K562 (cell line): ENCODE measurements at regions not wholly inside any gene's neighbourhood (a gene's known extent, or its start where the extent isn't known, plus 50 kb on each side); places are given as distances from the start of the nearest gene placed in this dataset.

ENCODE experiments used
- ATAC-seq: fragments of 200-7000 bp; cut with Tn5 transposase; 3 replicates; pipeline ENCODE4 v1.9.1; 2020; ENCODE audit warnings: moderate library complexity
- BruUV-seq: library from RNA; stranded (reverse); fragments of 400-500 nt; replicated peaks from 2 replicates; lab custom pipeline; 2021; lab: Mats Ljungman, UMichigan
- CTCF ChIA-PET: fragments of 300-600 bp; formaldehyde crosslinking; extraction: SDS; loops from one replicate; lab custom pipeline; 2021; ENCODE audit warnings: low intra/inter-chr PET ratio; lab: Yijun Ruan, JAX
- POLR2A ChIA-PET: fragments of 300-600, 350-650 bp; sonication (Branson Sonifier 250); formaldehyde crosslinking; extraction: SDS; loops from one replicate; lab custom pipeline; 2021; ENCODE audit warnings: antibody characterized with exemption, inconsistent platforms; lab: Yijun Ruan, JAX
- DNase-seq, 4 experiments: peaks; one replicate each; pipeline versions ENCODE4 v3.0.0 to v3.0.0-alpha.2; 2011 to 2018; ENCODE audit warnings: low spot score in 3 of 4, mixed read lengths in 3 of 4; ENCODE audit errors: extremely low read depth in 1 of 4
- FAIRE-seq: peaks from 2 replicates; lab custom pipeline; 2011; peaks lifted over from hg19 to GRCh38; lab: Jason Lieb, UNC
- H2AFZ ChIP-seq: 2 replicates; pipeline ENCODE4 v1.6.0; 2011; ENCODE audit warnings: low read depth, low read length, control low read depth, inconsistent platforms
- H3K27ac ChIP-seq: fragments of 200-600 bp; 3 replicates; pipeline ENCODE4 v1.8.0; 2011; ENCODE audit warnings: low read depth, mild to moderate bottlenecking, control low read depth, inconsistent platforms, low read length, moderate library complexity, mixed read lengths; ENCODE audit errors: extremely low read depth
- H3K27me3 ChIP-seq, 2 experiments: fragments of 300-600 bp in 1 of 2; 2 replicates in 1 of 2; 3 replicates in 1 of 2; pipeline versions ENCODE4 v1.6.0 to v1.8.0; 2011; ENCODE audit warnings: inconsistent platforms in 2 of 2, low read length in 2 of 2, mild to moderate bottlenecking in 1 of 2, mixed read lengths in 1 of 2, moderate library complexity in 1 of 2; ENCODE audit not compliant: control insufficient read depth in 2 of 2, insufficient read depth in 2 of 2
- H3K36me3 ChIP-seq: fragments of 300-600 bp; 3 replicates; pipeline ENCODE4 v1.8.0; 2011; ENCODE audit warnings: mild to moderate bottlenecking, low read length, inconsistent platforms; ENCODE audit not compliant: control insufficient read depth, insufficient read depth
- H3K4me1 ChIP-seq, 2 experiments: fragments of 200-600 bp in 1 of 2; replicated peaks in 1 of 2; 2 replicates in 1 of 2; 3 replicates in 1 of 2; pipeline versions ENCODE4 v1.5.1 to v1.8.0; 2011; ENCODE audit warnings: inconsistent platforms in 2 of 2, low read length in 2 of 2, mild to moderate bottlenecking in 1 of 2, mixed read lengths in 1 of 2, moderate library complexity in 1 of 2; ENCODE audit not compliant: control insufficient read depth in 2 of 2, insufficient read depth in 2 of 2
- H3K4me2 ChIP-seq: 2 replicates; pipeline ENCODE4 v1.6.1; 2011; ENCODE audit warnings: low read length, control low read depth, inconsistent platforms, mixed read lengths; ENCODE audit not compliant: insufficient read depth
- H3K4me3 ChIP-seq: fragments of 200-600 bp; sonication (generic), shearing (Covaris generic); 2 replicates; pipeline ENCODE4 v1.5.1; 2016; ENCODE audit warnings: control low read depth, inconsistent platforms
- H3K79me2 ChIP-seq: fragments of 200-600 bp; 3 replicates; pipeline ENCODE4 v1.8.0; 2011; ENCODE audit warnings: low read length, inconsistent platforms; ENCODE audit not compliant: control insufficient read depth, insufficient read depth
- H3K9ac ChIP-seq, 2 experiments: 2 replicates each; pipeline versions ENCODE4 v1.6.0 to v1.6.1; 2011; ENCODE audit warnings: low read depth in 2 of 2, low read length in 2 of 2, control low read depth in 1 of 2, inconsistent platforms in 1 of 2, mild to moderate bottlenecking in 1 of 2, mixed read lengths in 1 of 2; ENCODE audit not compliant: insufficient read depth in 1 of 2
- H3K9me1 ChIP-seq: one replicate; pipeline ENCODE4 v1.6.0; 2011; ENCODE audit warnings: inconsistent platforms, mild to moderate bottlenecking, low read length, moderate library complexity; ENCODE audit not compliant: control insufficient read depth, insufficient read depth
- H3K9me3 ChIP-seq: replicated peaks from 2 replicates; pipeline ENCODE4 v1.5.1; 2011; ENCODE audit warnings: low read depth, low read length, inconsistent platforms; ENCODE audit not compliant: control insufficient read depth, insufficient read depth
- H4K20me1 ChIP-seq: replicated peaks from 2 replicates; pipeline ENCODE4 v1.6.1; 2011; ENCODE audit warnings: low read length, inconsistent platforms, mixed read lengths; ENCODE audit not compliant: control insufficient read depth, insufficient read depth
- CXXC5 ChIP-seq: fragments of 250-450 bp; sonication (Bioruptor Pico); IDR thresholded peaks from 2 replicates; pipeline ENCODE4 v1.8.0; 2022; ENCODE audit warnings: inconsistent platforms, mild to moderate bottlenecking, moderate library complexity
- KAT8 ChIP-seq: fragments of 450-650 bp; IDR thresholded peaks from 2 replicates; pipeline ENCODE4 v1.6.1; 2016; ENCODE audit warnings: low read depth, mild to moderate bottlenecking
- MECOM ChIP-seq: fragments of 250-450 bp; sonication (Bioruptor Pico); IDR thresholded peaks from 2 replicates; pipeline ENCODE4 v1.8.0; 2022; ENCODE audit warnings: inconsistent platforms
- MITF ChIP-seq: IDR thresholded peaks from 2 replicates; pipeline ENCODE4 v1.6.1; 2014; ENCODE audit warnings: antibody characterized with exemption
- MYBL2 ChIP-seq, 2 experiments: fragments of 450-650 bp in 1 of 2; sonication (generic) in 1 of 2; formaldehyde crosslinking in 1 of 2; IDR thresholded peaks; 2 replicates each; pipeline versions ENCODE4 v1.6.1 to v1.8.1; 2017 to 2022; ENCODE audit warnings: borderline replicate concordance in 1 of 2, inconsistent platforms in 1 of 2, low read depth in 1 of 2, mild to moderate bottlenecking in 1 of 2, missing genetic modification reagents in 1 of 2, moderate library complexity in 1 of 2
- PREB ChIP-seq: sonication (generic); formaldehyde crosslinking; IDR thresholded peaks from 2 replicates; pipeline ENCODE4 v1.8.1; 2023; ENCODE audit warnings: mild to moderate bottlenecking, missing genetic modification reagents
- STAT5B ChIP-seq: fragments of 250-450 bp; sonication (Bioruptor Pico); IDR thresholded peaks from 2 replicates; pipeline ENCODE4 v1.8.0; 2021; ENCODE audit warnings: mild to moderate bottlenecking, inconsistent platforms
- ZMIZ1 ChIP-seq, 2 experiments: fragments of 150-350 bp in 1 of 2; IDR thresholded peaks; 2 replicates each; pipeline ENCODE4 v1.6.1; 2012 to 2016; ENCODE audit warnings: low read depth in 2 of 2, low read length in 2 of 2, mild to moderate bottlenecking in 1 of 2, moderate library complexity in 1 of 2
- ZNF175 ChIP-seq: fragments of 200-800 bp; sonication (Bioruptor generic); IDR thresholded peaks from 2 replicates; pipeline ENCODE4 v1.6.1; 2016; ENCODE audit warnings: low read depth, mild to moderate bottlenecking, missing genetic modification characterization, missing compliant biosample characterization
- ZNF3 ChIP-seq: fragments of 250-450 bp; sonication (Bioruptor Pico); IDR thresholded peaks from 2 replicates; pipeline ENCODE4 v1.5.0; 2021; ENCODE audit warnings: mild to moderate bottlenecking, moderate library complexity
- WGBS: fragments of 100-300 bp; shearing (Covaris generic); methylation state at CpG from one replicate; pipeline ENCODE4 v1.1.6; 2016; ENCODE audit warnings: low coverage, mixed read lengths; ENCODE audit not compliant: insufficient coverage; ENCODE audit errors: missing lambda C conversion rate; 5-methylcytosine and 5-hydroxymethylcytosine counted together
- in situ Hi-C: fragments of 300-500 bp; cut with MboI; formaldehyde crosslinking; loops from 4 replicates; pipeline ENCODE4 v1.15.0; 2018; ENCODE audit warnings: inconsistent platforms, mixed read lengths
- intact Hi-C: fragments of 100-400 bp; cut with micrococcal nuclease; formaldehyde crosslinking; loops from 2 replicates; pipeline ENCODE4 v1.14.2; 2022

- POLR2A ChIA-PET, result interaction anchor here (1.4 kb wide), 1 partner anchor 11 kb away, joined by 4 read pairs; no protein-coding TSS in a partner anchor
- Histone ChIP-seq H3K4me3 (no peak overlapping the region), H4K20me1 (no peaks in the 10 kb centered on the region), H3K27me3 (peaks cover 5 to 12% of the 10 kb centered on the region in 2 experiments; a peak in 4 of 5 replicates), H3K79me2 (no peaks in the 10 kb centered on the region), H3K9me1 (no peaks in the 10 kb centered on the region), H3K9me3 (no peaks in the 10 kb centered on the region), H2AFZ (no peak overlapping the region), H3K9ac (no peak overlapping the region), H3K36me3 (no peaks in the 10 kb centered on the region), H3K4me1 (no peaks in the 10 kb centered on the region), H3K4me2 (no peak overlapping the region), H3K27ac (no peak overlapping the region)
- intact Hi-C loops (no loop called here), in situ Hi-C loops (no loop called here)
- BruUV-seq, result no TSS peak
- CTCF ChIA-PET, result no interaction called here
- FAIRE-seq (no peak), DNase-seq (no peak), ATAC-seq (no peak)
- 0% methylated on average over 2 of the region's 2 CpGs for WGBS
- TF ChIP-seq KAT8 (no peak), STAT5B (CRISPR knock-in tag) (no peak), ZNF175 (no peak), MECOM (CRISPR knock-in tag) (no peak)
Measured at GRCh38 chr1:178645808-178646200, 79.2 kb upstream of the RALGPS2 start.

GRCh38 chr1:178646821-178647220 is 78.2 kb upstream of the RALGPS2 start:
- intact Hi-C loops (no loop called here), in situ Hi-C loops (no loop called here)
- 0% methylated on average over 5 of the region's 5 CpGs for WGBS
- H3K4me1 ChIP-seq, result no peaks in the 10 kb centered on the region
- no peaks in the 10 kb centered on the region for H3K9me3 ChIP-seq
- FAIRE-seq (no peak), ATAC-seq (no peak), DNase-seq (no peak)
- no peaks in the 10 kb centered on the region for H3K9me1 ChIP-seq
- no peak overlapping the region for H3K4me3 ChIP-seq
- no peaks in the 10 kb centered on the region for H3K36me3 ChIP-seq
- H2AFZ ChIP-seq, result no peak overlapping the region
- no peak overlapping the region for H3K4me2 ChIP-seq
- H3K27ac ChIP-seq, result no peak overlapping the region
- ChIA-PET CTCF (no interaction called here), POLR2A (interaction anchor here (0.7 to 1.0 kb wide), 2 partner anchors 9 to 59 kb away, joined by 4 to 5 read pairs; no protein-coding TSS in a partner anchor)
- no TSS peak for BruUV-seq
- no peaks in the 10 kb centered on the region for H3K79me2 ChIP-seq
- no peaks in the 10 kb centered on the region for H4K20me1 ChIP-seq
- peaks cover 5 to 9% of the 10 kb centered on the region in 2 experiments; a peak in 4 of 5 replicates for H3K27me3 ChIP-seq
- H3K9ac ChIP-seq, result no peak overlapping the region
- TF ChIP-seq CXXC5 (CRISPR knock-in tag) (no peak), ZMIZ1 (IDR thresholded peaks at IDR 0.05; ENCODE audit: low read depth in 2 of 2, low read length in 2 of 2) (no peak), MYBL2 (IDR thresholded peaks at IDR 0.05; ENCODE audit: low read depth) (no peak), MYBL2 (CRISPR knock-in tag; IDR thresholded peaks at IDR 0.05; ENCODE audit: borderline replicate concordance) (no peak), PREB (CRISPR knock-in tag) (no peak), MITF (no peak), ZNF3 (CRISPR knock-in tag) (no peak)
